ENCODE measurements at regions not wholly inside any gene's neighbourhood (a gene's known extent, or its start where the extent isn't known, plus 50 kb on each side); places are given as distances from the start of the nearest gene placed in this dataset.

- no peak overlapping the region for H2BK120ac ChIP-seq (ENCODE audit: low read depth, low read length, poor library complexity, severe bottlenecking)
- H3K27me3 Mint-ChIP-seq (ENCODE audit: low read depth), result no peaks in the 10 kb centered on the region
- WGBS (ENCODE audit: extremely low coverage, insufficient read length, low lambda C conversion rate), result no CpG with 5 or more reads among the region's 1 CpG
These were observed 253.4 kb upstream of the DDHD1 start for GRCh38 chr14:53406519-53406918.

More at GRCh38 chr14:53406519-53406918, 253.4 kb upstream of the DDHD1 start:
- no peaks in the 10 kb centered on the region; a peak in 1 of 7 replicates for H3K36me3 Mint-ChIP-seq (ENCODE audit: insufficient read depth in 1 of 3, low read depth in 3 of 3)
- Histone ChIP-seq H3K4me1 (ENCODE audit: insufficient read depth, low read length) (no peaks in the 10 kb centered on the region), H2BK20ac (ENCODE audit: low read depth, low read length, poor library complexity, severe bottlenecking) (no peak overlapping the region), H3K23me2 (ENCODE audit: insufficient read length, low read depth, low read length, poor library complexity, severe bottlenecking) (no peaks in the 10 kb centered on the region), H3K9me3 (ENCODE audit: control insufficient read depth, low read depth, low read length) (no peaks in the 10 kb centered on the region), H3K56ac (ENCODE audit: insufficient read length, low read depth, low read length) (no peak overlapping the region), H2BK15ac (ENCODE audit: low read depth, low read length) (no peak overlapping the region), H3K27me3 (ENCODE audit: insufficient read depth, low read length) (no peaks in the 10 kb centered on the region), H4K8ac (replicated peaks; ENCODE audit: insufficient read length, low read depth, low read length) (no peak overlapping the region), H4K20me1 (ENCODE audit: control insufficient read depth, insufficient read depth, insufficient read length) (no peaks in the 10 kb centered on the region), H3K79me2 (ENCODE audit: insufficient read depth, low read length) (no peaks in the 10 kb centered on the region), H4K5ac (ENCODE audit: insufficient read length, low read depth, low read length) (no peak overlapping the region), H3K4me2 (ENCODE audit: insufficient read depth, insufficient read length, low read length) (no peak overlapping the region), H3K27ac (ENCODE audit: insufficient read length, low read depth, low read length) (no peak overlapping the region), H3T11ph (ENCODE audit: low read length) (no peak overlapping the region), H2BK5ac (ENCODE audit: insufficient read length, low read length) (no peak overlapping the region), H2BK12ac (ENCODE audit: insufficient read length, low read depth, low read length) (no peak overlapping the region), H3K14ac (ENCODE audit: insufficient read depth, low read length) (no peak overlapping the region), H3K4ac (ENCODE audit: low read depth, low read length) (no peak overlapping the region), H2AK5ac (ENCODE audit: insufficient read length, low read length) (no peak overlapping the region), H4K91ac (ENCODE audit: insufficient read length, low read depth, low read length) (no peak overlapping the region), H3K79me1 (ENCODE audit: insufficient read depth, low read depth, low read length, poor library complexity, severe bottlenecking) (no peaks in the 10 kb centered on the region), H3K9ac (ENCODE audit: extremely low read depth, insufficient read length, low read length) (no peak overlapping the region), H2AFZ (ENCODE audit: low read length) (no peak overlapping the region), H3K18ac (ENCODE audit: insufficient read length, low read depth, low read length) (no peak overlapping the region), H3K23ac (ENCODE audit: insufficient read length, low read depth, low read length) (no peak overlapping the region)
- no peak overlapping the region for H3K27ac Mint-ChIP-seq
- peaks cover 0 to 7% of the 10 kb centered on the region in 2 experiments; a peak in 1 of 4 replicates for H3K4me1 Mint-ChIP-seq
- no peak overlapping the region for H3K4me3 Mint-ChIP-seq
- TF ChIP-seq CTCF (conservative IDR thresholded peaks at IDR 0.05), result no peak
- no peaks in the 10 kb centered on the region for H3K9me3 Mint-ChIP-seq
- DNase-seq, result no peak
